H1 (cell line): ENCODE measurements at regions not wholly inside any gene's neighbourhood (a gene's known extent, or its start where the extent isn't known, plus 50 kb on each side); places are given as distances from the start of the nearest gene placed in this dataset.

Source experiments
- JUN ChIP-seq: IDR thresholded peaks from 2 replicates; pipeline ENCODE4 v1.6.1; 2011; ENCODE audit warnings: low read depth, mild to moderate bottlenecking, improper control_type of control experiment, low read length
- TF ChIP-seq, protein P1 (sequence below): fragments of 300-600 bp; sonication (generic); IDR thresholded peaks from 2 replicates; pipeline ENCODE4 v1.7.1; 2012; ENCODE audit warnings: low read length, moderate library complexity, mild to moderate bottlenecking, inconsistent platforms; ENCODE audit not compliant: insufficient replicate concordance

DNA sequence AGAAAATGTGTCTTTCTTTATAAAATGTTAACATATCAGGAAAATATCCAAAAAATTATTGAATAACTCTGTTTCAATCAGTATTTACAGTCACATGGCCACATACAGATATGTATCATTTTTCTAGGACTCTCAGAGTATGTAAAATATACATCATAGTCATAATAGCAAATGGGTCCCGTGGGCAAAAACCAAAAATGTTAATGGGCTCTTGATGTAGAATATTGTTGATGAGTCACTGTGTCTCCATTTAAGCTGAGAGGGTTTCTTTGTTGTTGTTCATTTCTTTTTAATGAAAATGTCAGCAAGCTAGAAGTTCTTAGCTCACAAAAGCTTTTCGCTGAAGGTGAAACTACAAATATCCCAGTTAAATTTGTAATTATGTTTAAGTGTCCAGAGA, 1713.1 kb upstream of the PCDH20 start (continued):
- TF ChIP-seq, protein P1, sequence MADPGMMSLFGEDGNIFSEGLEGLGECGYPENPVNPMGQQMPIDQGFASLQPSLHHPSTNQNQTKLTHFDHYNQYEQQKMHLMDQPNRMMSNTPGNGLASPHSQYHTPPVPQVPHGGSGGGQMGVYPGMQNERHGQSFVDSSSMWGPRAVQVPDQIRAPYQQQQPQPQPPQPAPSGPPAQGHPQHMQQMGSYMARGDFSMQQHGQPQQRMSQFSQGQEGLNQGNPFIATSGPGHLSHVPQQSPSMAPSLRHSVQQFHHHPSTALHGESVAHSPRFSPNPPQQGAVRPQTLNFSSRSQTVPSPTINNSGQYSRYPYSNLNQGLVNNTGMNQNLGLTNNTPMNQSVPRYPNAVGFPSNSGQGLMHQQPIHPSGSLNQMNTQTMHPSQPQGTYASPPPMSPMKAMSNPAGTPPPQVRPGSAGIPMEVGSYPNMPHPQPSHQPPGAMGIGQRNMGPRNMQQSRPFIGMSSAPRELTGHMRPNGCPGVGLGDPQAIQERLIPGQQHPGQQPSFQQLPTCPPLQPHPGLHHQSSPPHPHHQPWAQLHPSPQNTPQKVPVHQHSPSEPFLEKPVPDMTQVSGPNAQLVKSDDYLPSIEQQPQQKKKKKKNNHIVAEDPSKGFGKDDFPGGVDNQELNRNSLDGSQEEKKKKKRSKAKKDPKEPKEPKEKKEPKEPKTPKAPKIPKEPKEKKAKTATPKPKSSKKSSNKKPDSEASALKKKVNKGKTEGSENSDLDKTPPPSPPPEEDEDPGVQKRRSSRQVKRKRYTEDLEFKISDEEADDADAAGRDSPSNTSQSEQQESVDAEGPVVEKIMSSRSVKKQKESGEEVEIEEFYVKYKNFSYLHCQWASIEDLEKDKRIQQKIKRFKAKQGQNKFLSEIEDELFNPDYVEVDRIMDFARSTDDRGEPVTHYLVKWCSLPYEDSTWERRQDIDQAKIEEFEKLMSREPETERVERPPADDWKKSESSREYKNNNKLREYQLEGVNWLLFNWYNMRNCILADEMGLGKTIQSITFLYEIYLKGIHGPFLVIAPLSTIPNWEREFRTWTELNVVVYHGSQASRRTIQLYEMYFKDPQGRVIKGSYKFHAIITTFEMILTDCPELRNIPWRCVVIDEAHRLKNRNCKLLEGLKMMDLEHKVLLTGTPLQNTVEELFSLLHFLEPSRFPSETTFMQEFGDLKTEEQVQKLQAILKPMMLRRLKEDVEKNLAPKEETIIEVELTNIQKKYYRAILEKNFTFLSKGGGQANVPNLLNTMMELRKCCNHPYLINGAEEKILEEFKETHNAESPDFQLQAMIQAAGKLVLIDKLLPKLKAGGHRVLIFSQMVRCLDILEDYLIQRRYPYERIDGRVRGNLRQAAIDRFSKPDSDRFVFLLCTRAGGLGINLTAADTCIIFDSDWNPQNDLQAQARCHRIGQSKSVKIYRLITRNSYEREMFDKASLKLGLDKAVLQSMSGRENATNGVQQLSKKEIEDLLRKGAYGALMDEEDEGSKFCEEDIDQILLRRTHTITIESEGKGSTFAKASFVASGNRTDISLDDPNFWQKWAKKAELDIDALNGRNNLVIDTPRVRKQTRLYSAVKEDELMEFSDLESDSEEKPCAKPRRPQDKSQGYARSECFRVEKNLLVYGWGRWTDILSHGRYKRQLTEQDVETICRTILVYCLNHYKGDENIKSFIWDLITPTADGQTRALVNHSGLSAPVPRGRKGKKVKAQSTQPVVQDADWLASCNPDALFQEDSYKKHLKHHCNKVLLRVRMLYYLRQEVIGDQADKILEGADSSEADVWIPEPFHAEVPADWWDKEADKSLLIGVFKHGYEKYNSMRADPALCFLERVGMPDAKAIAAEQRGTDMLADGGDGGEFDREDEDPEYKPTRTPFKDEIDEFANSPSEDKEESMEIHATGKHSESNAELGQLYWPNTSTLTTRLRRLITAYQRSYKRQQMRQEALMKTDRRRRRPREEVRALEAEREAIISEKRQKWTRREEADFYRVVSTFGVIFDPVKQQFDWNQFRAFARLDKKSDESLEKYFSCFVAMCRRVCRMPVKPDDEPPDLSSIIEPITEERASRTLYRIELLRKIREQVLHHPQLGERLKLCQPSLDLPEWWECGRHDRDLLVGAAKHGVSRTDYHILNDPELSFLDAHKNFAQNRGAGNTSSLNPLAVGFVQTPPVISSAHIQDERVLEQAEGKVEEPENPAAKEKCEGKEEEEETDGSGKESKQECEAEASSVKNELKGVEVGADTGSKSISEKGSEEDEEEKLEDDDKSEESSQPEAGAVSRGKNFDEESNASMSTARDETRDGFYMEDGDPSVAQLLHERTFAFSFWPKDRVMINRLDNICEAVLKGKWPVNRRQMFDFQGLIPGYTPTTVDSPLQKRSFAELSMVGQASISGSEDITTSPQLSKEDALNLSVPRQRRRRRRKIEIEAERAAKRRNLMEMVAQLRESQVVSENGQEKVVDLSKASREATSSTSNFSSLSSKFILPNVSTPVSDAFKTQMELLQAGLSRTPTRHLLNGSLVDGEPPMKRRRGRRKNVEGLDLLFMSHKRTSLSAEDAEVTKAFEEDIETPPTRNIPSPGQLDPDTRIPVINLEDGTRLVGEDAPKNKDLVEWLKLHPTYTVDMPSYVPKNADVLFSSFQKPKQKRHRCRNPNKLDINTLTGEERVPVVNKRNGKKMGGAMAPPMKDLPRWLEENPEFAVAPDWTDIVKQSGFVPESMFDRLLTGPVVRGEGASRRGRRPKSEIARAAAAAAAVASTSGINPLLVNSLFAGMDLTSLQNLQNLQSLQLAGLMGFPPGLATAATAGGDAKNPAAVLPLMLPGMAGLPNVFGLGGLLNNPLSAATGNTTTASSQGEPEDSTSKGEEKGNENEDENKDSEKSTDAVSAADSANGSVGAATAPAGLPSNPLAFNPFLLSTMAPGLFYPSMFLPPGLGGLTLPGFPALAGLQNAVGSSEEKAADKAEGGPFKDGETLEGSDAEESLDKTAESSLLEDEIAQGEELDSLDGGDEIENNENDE, result no peak
- TF ChIP-seq JUN, result no peak
